Liver (tissue), 8 donors: ENCODE measurements at regions not wholly inside any gene's neighbourhood (a gene's known extent, or its start where the extent isn't known, plus 50 kb on each side); places are given as distances from the start of the nearest gene placed in this dataset.

Experiments
- DNase-seq: peaks from one replicate; pipeline ENCODE4 v3.0.0-alpha.2; 2017; ENCODE audit warnings: low spot score
- H3K27ac ChIP-seq, 2 donors: one replicate each; pipeline ENCODE4 v1.7.0; 2013; ENCODE audit warnings: inconsistent platforms in 2 of 2, low read length in 2 of 2, control low read depth in 1 of 2, low read depth in 1 of 2, mild to moderate bottlenecking in 1 of 2
- H3K27me3 ChIP-seq, 4 donors: one replicate each; pipeline versions ENCODE4 v1.6.1 to v1.7.0; 2013; ENCODE audit warnings: low read length in 3 of 4, inconsistent platforms in 1 of 4, mild to moderate bottlenecking in 1 of 4, moderate library complexity in 1 of 4; ENCODE audit not compliant: control insufficient read depth in 4 of 4, insufficient read depth in 4 of 4
- H3K36me3 ChIP-seq, 4 donors: one replicate each; pipeline versions ENCODE4 v1.6.1 to v1.7.0; 2013; ENCODE audit warnings: low read length in 3 of 4, mild to moderate bottlenecking in 3 of 4, low read depth in 1 of 4, moderate library complexity in 1 of 4; ENCODE audit not compliant: control insufficient read depth in 4 of 4, insufficient read depth in 3 of 4
- H3K4me1 ChIP-seq, 4 donors: one replicate each; pipeline versions ENCODE4 v1.6.1 to v1.7.0; 2013; ENCODE audit warnings: low read length in 3 of 4, mild to moderate bottlenecking in 3 of 4, moderate library complexity in 1 of 4; ENCODE audit not compliant: control insufficient read depth in 4 of 4, insufficient read depth in 4 of 4
- H3K4me3 ChIP-seq, 3 donors: one replicate each; pipeline versions ENCODE4 v1.6.1 to v1.7.0; 2013; ENCODE audit warnings: low read length in 3 of 3, control low read depth in 1 of 3, low read depth in 1 of 3, mild to moderate bottlenecking in 1 of 3
- H3K9ac ChIP-seq, 2 donors: one replicate each; pipeline ENCODE4 v1.7.0; 2013; ENCODE audit warnings: low read length in 2 of 2, mild to moderate bottlenecking in 2 of 2, moderate library complexity in 2 of 2, control low read depth in 1 of 2, low read depth in 1 of 2
- H3K9me3 ChIP-seq, 4 donors: one replicate each; pipeline versions ENCODE4 v1.6.1 to v1.7.0; 2013; ENCODE audit warnings: low read length in 3 of 4; ENCODE audit not compliant: control insufficient read depth in 4 of 4
- EGR1 ChIP-seq, 2 donors: IDR thresholded peaks; 2 replicates each; pipeline ENCODE4 v1.6.1; 2016 to 2018; ENCODE audit warnings: antibody characterized with exemption in 2 of 2, low read depth in 2 of 2
- FOXA1 ChIP-seq: IDR thresholded peaks from 2 replicates; pipeline ENCODE4 v1.6.1; 2016; ENCODE audit warnings: antibody characterized with exemption
- FOXA2 ChIP-seq: IDR thresholded peaks from 2 replicates; pipeline ENCODE4 v1.6.1; 2016; ENCODE audit warnings: antibody characterized with exemption
- GABPA ChIP-seq, 2 donors: IDR thresholded peaks in 1 of 2; conservative IDR thresholded peaks in 1 of 2; 2 replicates each; pipeline ENCODE4 v1.6.1; 2016; ENCODE audit warnings: antibody characterized with exemption in 2 of 2, mild to moderate bottlenecking in 1 of 2, moderate library complexity in 1 of 2
- HNF4A ChIP-seq, 2 donors: conservative IDR thresholded peaks; 2 replicates each; pipeline ENCODE4 v1.6.1; 2016; ENCODE audit warnings: antibody characterized with exemption in 2 of 2, mild to moderate bottlenecking in 2 of 2
- HNF4G ChIP-seq: IDR thresholded peaks from 2 replicates; pipeline ENCODE4 v1.6.1; 2016; ENCODE audit warnings: antibody characterized with exemption
- JUND ChIP-seq, 2 donors: IDR thresholded peaks; 2 replicates each; pipeline ENCODE4 v1.6.1; 2016; ENCODE audit warnings: antibody characterized with exemption in 2 of 2
- NR2F2 ChIP-seq: IDR thresholded peaks from 2 replicates; pipeline ENCODE4 v1.6.1; 2016; ENCODE audit warnings: antibody characterized with exemption
- RAD21 ChIP-seq, 2 donors: IDR thresholded peaks; 2 replicates each; pipeline ENCODE4 v1.6.1; 2016; ENCODE audit warnings: antibody characterized with exemption in 2 of 2, mild to moderate bottlenecking in 2 of 2
- RXRA ChIP-seq, 2 donors: IDR thresholded peaks; 2 replicates each; pipeline ENCODE4 v1.6.1; 2017 to 2018; ENCODE audit warnings: antibody characterized with exemption in 2 of 2, mild to moderate bottlenecking in 1 of 2
- SP1 ChIP-seq: IDR thresholded peaks from 2 replicates; pipeline ENCODE4 v1.6.1; 2018; ENCODE audit warnings: antibody characterized with exemption, mild to moderate bottlenecking
- TAF1 ChIP-seq: conservative IDR thresholded peaks from 2 replicates; pipeline ENCODE4 v1.6.1; 2016; ENCODE audit warnings: antibody characterized with exemption, mild to moderate bottlenecking
- YY1 ChIP-seq: IDR thresholded peaks from 2 replicates; pipeline ENCODE4 v1.6.1; 2016; ENCODE audit warnings: antibody characterized with exemption, mild to moderate bottlenecking
- ZBTB33 ChIP-seq: IDR thresholded peaks from 2 replicates; pipeline ENCODE4 v1.6.1; 2016; ENCODE audit warnings: antibody characterized with exemption
- WGBS: extraction: QIAGEN DNeasy Blood & Tissue Kit; methylation state at CpG from one replicate; pipeline ENCODE4 v1.1.7; 2013; 5-methylcytosine and 5-hydroxymethylcytosine counted together
- TF ChIP-seq, protein P1 (sequence below): fragments of 150-350 bp; IDR thresholded peaks from 2 replicates; pipeline ENCODE4 v1.5.1; 2017; ENCODE audit warnings: improper control_type of control experiment, low read depth, low read length; ENCODE audit not compliant: missing input control
- TF ChIP-seq, protein P2 (sequence below): IDR thresholded peaks from 2 replicates; pipeline ENCODE4 v1.6.1; 2016; ENCODE audit warnings: antibody characterized with exemption, mild to moderate bottlenecking
- TF ChIP-seq, protein P3 (sequence below): IDR thresholded peaks from 2 replicates; pipeline ENCODE4 v1.6.1; 2016; ENCODE audit warnings: antibody characterized with exemption
- TF ChIP-seq, protein P4 (sequence below): IDR thresholded peaks from 2 replicates; pipeline ENCODE4 v1.6.1; 2016; ENCODE audit warnings: antibody characterized with exemption
- donor health status: healthy.
- donor health status: healthy.
- donor health status: healthy.
- donor health status: healthy.
- donor health status: healthy.

- H3K36me3 ChIP-seq = no peaks in the 10 kb centered on the region
- H3K4me3 ChIP-seq = no peak overlapping the region
- no peaks in the 10 kb centered on the region for H3K27me3 ChIP-seq
- TF ChIP-seq FOXA1 = no peak
- TF ChIP-seq ZBTB33 = no peak
- TF ChIP-seq GABPA (IDR thresholded peaks at IDR 0.05 in 1 of 2, conservative IDR thresholded peaks at IDR 0.05 in 1 of 2) = no peak
- TF ChIP-seq, protein P1, sequence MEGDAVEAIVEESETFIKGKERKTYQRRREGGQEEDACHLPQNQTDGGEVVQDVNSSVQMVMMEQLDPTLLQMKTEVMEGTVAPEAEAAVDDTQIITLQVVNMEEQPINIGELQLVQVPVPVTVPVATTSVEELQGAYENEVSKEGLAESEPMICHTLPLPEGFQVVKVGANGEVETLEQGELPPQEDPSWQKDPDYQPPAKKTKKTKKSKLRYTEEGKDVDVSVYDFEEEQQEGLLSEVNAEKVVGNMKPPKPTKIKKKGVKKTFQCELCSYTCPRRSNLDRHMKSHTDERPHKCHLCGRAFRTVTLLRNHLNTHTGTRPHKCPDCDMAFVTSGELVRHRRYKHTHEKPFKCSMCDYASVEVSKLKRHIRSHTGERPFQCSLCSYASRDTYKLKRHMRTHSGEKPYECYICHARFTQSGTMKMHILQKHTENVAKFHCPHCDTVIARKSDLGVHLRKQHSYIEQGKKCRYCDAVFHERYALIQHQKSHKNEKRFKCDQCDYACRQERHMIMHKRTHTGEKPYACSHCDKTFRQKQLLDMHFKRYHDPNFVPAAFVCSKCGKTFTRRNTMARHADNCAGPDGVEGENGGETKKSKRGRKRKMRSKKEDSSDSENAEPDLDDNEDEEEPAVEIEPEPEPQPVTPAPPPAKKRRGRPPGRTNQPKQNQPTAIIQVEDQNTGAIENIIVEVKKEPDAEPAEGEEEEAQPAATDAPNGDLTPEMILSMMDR = no peak
- no peak for TF ChIP-seq YY1
- no peak for TF ChIP-seq JUND (IDR thresholded peaks at IDR 0.05)
- no peak for TF ChIP-seq SP1
- TF ChIP-seq RAD21 (IDR thresholded peaks at IDR 0.05) = no peak
- no peak for TF ChIP-seq RXRA (IDR thresholded peaks at IDR 0.05)
- no peak for TF ChIP-seq FOXA2
- no peak for TF ChIP-seq NR2F2
- TF ChIP-seq, protein P2, sequence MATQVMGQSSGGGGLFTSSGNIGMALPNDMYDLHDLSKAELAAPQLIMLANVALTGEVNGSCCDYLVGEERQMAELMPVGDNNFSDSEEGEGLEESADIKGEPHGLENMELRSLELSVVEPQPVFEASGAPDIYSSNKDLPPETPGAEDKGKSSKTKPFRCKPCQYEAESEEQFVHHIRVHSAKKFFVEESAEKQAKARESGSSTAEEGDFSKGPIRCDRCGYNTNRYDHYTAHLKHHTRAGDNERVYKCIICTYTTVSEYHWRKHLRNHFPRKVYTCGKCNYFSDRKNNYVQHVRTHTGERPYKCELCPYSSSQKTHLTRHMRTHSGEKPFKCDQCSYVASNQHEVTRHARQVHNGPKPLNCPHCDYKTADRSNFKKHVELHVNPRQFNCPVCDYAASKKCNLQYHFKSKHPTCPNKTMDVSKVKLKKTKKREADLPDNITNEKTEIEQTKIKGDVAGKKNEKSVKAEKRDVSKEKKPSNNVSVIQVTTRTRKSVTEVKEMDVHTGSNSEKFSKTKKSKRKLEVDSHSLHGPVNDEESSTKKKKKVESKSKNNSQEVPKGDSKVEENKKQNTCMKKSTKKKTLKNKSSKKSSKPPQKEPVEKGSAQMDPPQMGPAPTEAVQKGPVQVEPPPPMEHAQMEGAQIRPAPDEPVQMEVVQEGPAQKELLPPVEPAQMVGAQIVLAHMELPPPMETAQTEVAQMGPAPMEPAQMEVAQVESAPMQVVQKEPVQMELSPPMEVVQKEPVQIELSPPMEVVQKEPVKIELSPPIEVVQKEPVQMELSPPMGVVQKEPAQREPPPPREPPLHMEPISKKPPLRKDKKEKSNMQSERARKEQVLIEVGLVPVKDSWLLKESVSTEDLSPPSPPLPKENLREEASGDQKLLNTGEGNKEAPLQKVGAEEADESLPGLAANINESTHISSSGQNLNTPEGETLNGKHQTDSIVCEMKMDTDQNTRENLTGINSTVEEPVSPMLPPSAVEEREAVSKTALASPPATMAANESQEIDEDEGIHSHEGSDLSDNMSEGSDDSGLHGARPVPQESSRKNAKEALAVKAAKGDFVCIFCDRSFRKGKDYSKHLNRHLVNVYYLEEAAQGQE = no peak
- TF ChIP-seq, protein P3, sequence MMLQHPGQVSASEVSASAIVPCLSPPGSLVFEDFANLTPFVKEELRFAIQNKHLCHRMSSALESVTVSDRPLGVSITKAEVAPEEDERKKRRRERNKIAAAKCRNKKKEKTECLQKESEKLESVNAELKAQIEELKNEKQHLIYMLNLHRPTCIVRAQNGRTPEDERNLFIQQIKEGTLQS = no peak
- TF ChIP-seq EGR1 (IDR thresholded peaks at IDR 0.05; ENCODE audit: low read depth in 2 of 2) = no peak
- TF ChIP-seq TAF1 = no peak
- TF ChIP-seq HNF4A (conservative IDR thresholded peaks at IDR 0.05) = no peak
- no peak for TF ChIP-seq HNF4G
- TF ChIP-seq, protein P4, sequence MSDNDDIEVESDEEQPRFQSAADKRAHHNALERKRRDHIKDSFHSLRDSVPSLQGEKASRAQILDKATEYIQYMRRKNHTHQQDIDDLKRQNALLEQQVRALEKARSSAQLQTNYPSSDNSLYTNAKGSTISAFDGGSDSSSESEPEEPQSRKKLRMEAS = no peak
- no peak overlapping the region for H3K9ac ChIP-seq
- H3K27ac ChIP-seq = no peak overlapping the region
- H3K9me3 ChIP-seq = no peaks in the 10 kb centered on the region
- H3K4me1 ChIP-seq = no peaks in the 10 kb centered on the region
- no peak for DNase-seq
These were observed 306.8 kb upstream of the TMC3 start for GRCh38 chr15:81680829-81681228.

GRCh38 chr15:81666839-81667238, 292.8 kb upstream of the TMC3 start:
- 21% methylated on average over 1 of the region's 1 CpG for WGBS
- no peaks in the 10 kb centered on the region for H3K4me1 ChIP-seq
- no peak overlapping the region for H3K4me3 ChIP-seq
- no peak overlapping the region for H3K9ac ChIP-seq
- no peaks in the 10 kb centered on the region for H3K27me3 ChIP-seq
- DNase-seq = no peak
- H3K27ac ChIP-seq = no peak overlapping the region
- H3K36me3 ChIP-seq = no peaks in the 10 kb centered on the region
- no peaks in the 10 kb centered on the region for H3K9me3 ChIP-seq
- TF ChIP-seq, protein P4 = no peak
- TF ChIP-seq, protein P2 = no peak
- no peak for TF ChIP-seq SP1
- TF ChIP-seq, protein P3 = no peak
- no peak for TF ChIP-seq TAF1
- no peak for TF ChIP-seq GABPA (IDR thresholded peaks at IDR 0.05 in 1 of 2, conservative IDR thresholded peaks at IDR 0.05 in 1 of 2)
- TF ChIP-seq EGR1 (IDR thresholded peaks at IDR 0.05; ENCODE audit: low read depth in 2 of 2) = no peak
- no peak for TF ChIP-seq RXRA (IDR thresholded peaks at IDR 0.05)
- TF ChIP-seq HNF4A (conservative IDR thresholded peaks at IDR 0.05) = no peak
- TF ChIP-seq, protein P1 = no peak
- no peak for TF ChIP-seq YY1
